ENCODE measurements at regions not wholly inside any gene's neighbourhood (a gene's known extent, or its start where the extent isn't known, plus 50 kb on each side); places are given as distances from the start of the nearest gene placed in this dataset.

- Mint-ChIP-seq H3K27ac (no peak overlapping the region), H3K4me1 (ENCODE audit: low read depth) (peaks cover 3% of the 10 kb centered on the region)
These were observed 178.5 kb upstream of the RTL1 start for GRCh38 chr14:101082036-101082435.

DNA sequence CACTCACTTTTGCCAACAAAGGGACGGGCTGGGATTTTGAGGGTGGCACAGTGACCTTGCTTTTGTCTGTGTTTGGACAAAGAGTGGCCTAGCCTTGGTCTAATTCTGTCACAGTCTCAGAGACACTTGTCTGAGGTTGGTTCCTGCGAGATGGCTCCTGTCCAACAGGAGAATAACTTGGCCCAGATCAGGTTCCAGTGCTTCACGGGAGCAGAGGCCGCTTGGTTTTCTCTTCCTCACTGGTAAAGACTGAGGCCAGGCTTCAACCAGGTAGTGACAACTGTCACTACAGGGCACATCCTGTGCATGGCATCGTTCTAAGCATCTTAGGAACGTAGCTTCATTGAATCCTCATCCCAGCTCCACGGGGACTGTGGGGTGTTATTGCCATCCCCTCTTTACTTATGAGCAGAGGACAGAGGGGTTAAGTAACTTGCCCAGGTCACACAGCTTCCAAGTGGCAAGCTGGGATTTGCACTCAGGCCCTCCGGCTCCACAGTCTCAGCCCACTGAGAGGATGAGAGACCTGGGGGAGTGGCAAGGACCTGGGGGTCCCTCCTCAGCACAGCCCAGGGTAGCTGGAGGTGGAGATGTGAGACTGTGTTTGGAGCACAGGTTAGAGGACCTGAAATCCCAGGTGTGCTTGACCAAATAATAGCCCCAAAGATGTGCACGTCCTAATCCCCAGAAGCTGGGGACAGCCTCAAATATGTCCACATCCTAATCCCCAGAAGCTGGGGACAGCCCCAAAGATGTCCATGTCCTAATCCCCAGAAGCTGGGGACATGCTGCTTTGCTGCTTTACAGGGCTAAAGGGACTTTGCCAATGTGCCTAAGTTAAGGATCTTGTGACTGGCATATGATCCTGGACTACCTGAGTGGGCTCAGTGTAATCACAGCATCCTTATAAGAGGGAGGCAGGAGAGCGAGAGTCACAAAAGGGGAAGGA is 179.2 kb upstream of the RTL1 start:
- no peak for DNase-seq (ENCODE audit: low spot score, unreplicated experiment)
- no peaks in the 10 kb centered on the region for H3K36me3 Mint-ChIP-seq (ENCODE audit: insufficient read depth)
- H3K27me3 Mint-ChIP-seq: peaks cover 47% of the 10 kb centered on the region
- H3K4me1 Mint-ChIP-seq (ENCODE audit: low read depth): peaks cover under 1% of the 10 kb centered on the region
- H3K9me3 Mint-ChIP-seq (ENCODE audit: low read depth): peaks cover 4% of the 10 kb centered on the region
- H3K27ac Mint-ChIP-seq: no peak overlapping the region
- no peak for TF ChIP-seq CTCF (IDR thresholded peaks at IDR 0.05; ENCODE audit: unreplicated experiment)
- H3K4me3 Mint-ChIP-seq (ENCODE audit: low read depth): no peak overlapping the region

More at GRCh38 chr14:101082036-101082435, 178.5 kb upstream of the RTL1 start:
- Mint-ChIP-seq H3K9me3 (ENCODE audit: low read depth) (peaks cover 4% of the 10 kb centered on the region), H3K4me3 (ENCODE audit: low read depth) (no peak overlapping the region), H3K27me3 (peaks cover 52% of the 10 kb centered on the region), H3K36me3 (ENCODE audit: insufficient read depth) (no peaks in the 10 kb centered on the region)
- no peak for TF ChIP-seq CTCF (IDR thresholded peaks at IDR 0.05; ENCODE audit: unreplicated experiment)
- no peak for DNase-seq (ENCODE audit: low spot score, unreplicated experiment)

DNA sequence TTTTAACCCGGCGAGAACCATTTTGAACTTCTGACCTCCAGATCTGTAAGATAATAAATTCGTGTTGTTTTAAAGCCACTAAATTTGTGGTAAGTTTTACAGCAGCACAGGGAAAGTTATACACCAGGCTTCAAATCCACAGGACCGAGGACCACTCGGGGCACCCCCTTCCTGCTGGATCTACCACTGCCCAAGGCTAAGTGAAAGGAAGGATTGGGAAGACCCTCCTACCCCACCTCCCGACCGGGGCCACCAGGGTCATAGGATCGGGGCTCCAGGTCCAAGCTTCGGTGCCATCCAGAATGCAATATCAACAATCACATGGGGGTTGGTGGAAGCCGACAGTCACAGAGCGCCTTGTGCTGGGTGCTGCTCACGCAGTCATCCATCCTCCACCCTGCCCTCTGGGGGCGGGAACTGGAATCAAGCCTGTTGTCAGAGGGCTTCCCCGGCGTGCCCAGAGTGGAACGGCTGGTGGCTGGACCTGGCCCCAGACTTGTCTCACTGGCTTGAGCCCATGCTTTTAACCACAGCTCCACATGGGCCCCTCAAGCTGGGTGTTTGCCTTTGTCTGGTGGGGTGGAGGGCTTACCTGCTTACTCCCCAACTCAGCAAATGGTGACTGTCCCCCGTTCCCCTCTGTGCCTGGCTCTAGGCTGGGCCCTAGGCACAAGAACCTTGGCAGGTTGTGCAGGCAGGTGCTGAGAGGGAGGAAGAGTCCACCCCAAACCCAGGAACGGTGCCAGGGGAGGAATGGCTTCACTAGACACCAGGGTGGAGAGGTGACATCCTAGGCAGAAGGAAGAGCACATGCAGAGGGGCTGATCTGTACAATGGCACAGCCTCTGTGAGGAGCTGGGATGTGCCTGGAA is 180.3 kb upstream of the RTL1 start:
- TF ChIP-seq CTCF (IDR thresholded peaks at IDR 0.05; ENCODE audit: unreplicated experiment): peak; percentile 33
- no peaks in the 10 kb centered on the region for H3K4me1 Mint-ChIP-seq (ENCODE audit: low read depth)
- no peak overlapping the region for H3K27ac Mint-ChIP-seq
- H3K27me3 Mint-ChIP-seq: peaks cover 38% of the 10 kb centered on the region
- no peaks in the 10 kb centered on the region for H3K36me3 Mint-ChIP-seq (ENCODE audit: insufficient read depth)
- H3K9me3 Mint-ChIP-seq (ENCODE audit: low read depth): peaks cover 4% of the 10 kb centered on the region
- no peak overlapping the region for H3K4me3 Mint-ChIP-seq (ENCODE audit: low read depth)
- DNase-seq (ENCODE audit: low spot score, unreplicated experiment): no peak

DNA sequence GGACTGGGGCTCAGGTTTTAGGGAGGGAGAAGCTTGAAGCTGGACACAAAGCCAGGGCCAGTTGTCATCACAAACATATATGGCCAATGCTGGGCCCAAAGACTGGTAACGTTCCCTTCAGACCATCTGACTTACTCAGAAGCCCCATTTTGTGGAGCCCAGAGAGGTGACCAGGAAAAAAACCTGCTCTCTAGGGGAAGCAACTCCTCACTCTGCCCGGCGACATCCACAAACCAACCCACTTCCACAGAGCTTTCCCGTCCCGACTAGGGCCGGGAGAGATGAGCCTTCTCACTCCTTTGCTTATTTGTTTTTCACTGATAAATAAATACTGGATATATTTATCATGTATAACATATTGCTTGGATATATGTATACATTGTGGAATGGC is 180.9 kb upstream of the RTL1 start:
- Mint-ChIP-seq H3K27me3 (peaks cover 32% of the 10 kb centered on the region), H3K9me3 (ENCODE audit: low read depth) (peaks cover 4% of the 10 kb centered on the region), H3K27ac (no peak overlapping the region), H3K36me3 (ENCODE audit: insufficient read depth) (no peaks in the 10 kb centered on the region), H3K4me1 (ENCODE audit: low read depth) (no peaks in the 10 kb centered on the region), H3K4me3 (ENCODE audit: low read depth) (no peak overlapping the region)
- no peak for TF ChIP-seq CTCF (IDR thresholded peaks at IDR 0.05; ENCODE audit: unreplicated experiment)
- DNase-seq (ENCODE audit: low spot score, unreplicated experiment): no peak

GRCh38 chr14:101086926-101087325 is 183.4 kb upstream of the RTL1 start:
- no peak overlapping the region for H3K27ac Mint-ChIP-seq
- DNase-seq (ENCODE audit: low spot score, unreplicated experiment): no peak
- H3K4me3 Mint-ChIP-seq (ENCODE audit: low read depth): no peak overlapping the region
- no peaks in the 10 kb centered on the region for H3K4me1 Mint-ChIP-seq (ENCODE audit: low read depth)
- peaks cover 8% of the 10 kb centered on the region for H3K27me3 Mint-ChIP-seq
- no peak for TF ChIP-seq CTCF (IDR thresholded peaks at IDR 0.05; ENCODE audit: unreplicated experiment)
- no peaks in the 10 kb centered on the region for H3K9me3 Mint-ChIP-seq (ENCODE audit: low read depth)
- no peaks in the 10 kb centered on the region for H3K36me3 Mint-ChIP-seq (ENCODE audit: insufficient read depth)

Data from progenitor cell of endocrine pancreas (in vitro differentiated cells).